ENCODE measurements at regions not wholly inside any gene's neighbourhood (a gene's known extent, or its start where the extent isn't known, plus 50 kb on each side); places are given as distances from the start of the nearest gene placed in this dataset.

GRCh38 chr4:153142700-153143438 lies 61.4 kb upstream of the TRIM2 start:
- peak; percentile 90 for DNase-seq

GRCh38 chr4:153143527-153144348 lies 60.5 kb upstream of the TRIM2 start:
- DNase-seq = peak; percentile 96

GRCh38 chr4:153146031-153146430 lies 58.2 kb upstream of the TRIM2 start:
- no peak for DNase-seq

GRCh38 chr4:153146961-153147360 lies 57.3 kb upstream of the TRIM2 start:
- DNase-seq = no peak

- no peak for DNase-seq
Measured at GRCh38 chr4:153148791-153149190, 55.5 kb upstream of the TRIM2 start.

- DNase-seq = peak; percentile 94
Measured at GRCh38 chr4:153151535-153152455, 52.4 kb upstream of the TRIM2 start.

- DNase-seq = peak; percentile 88
Measured at GRCh38 chr4:153152501-153153338, 51.5 kb upstream of the TRIM2 start.

GRCh38 chr4:153153339-153153871 lies 50.8 kb upstream of the TRIM2 start:
- peak; percentile 88 for DNase-seq

GRCh38 chr4:153154007-153154975 lies 50.0 kb upstream of the TRIM2 start:
- DNase-seq = peak; percentile 81
